ENCODE measurements at regions not wholly inside any gene's neighbourhood (a gene's known extent, or its start where the extent isn't known, plus 50 kb on each side); places are given as distances from the start of the nearest gene placed in this dataset.
A peak's percentile ranks its signal among the peaks of the same experiment; 100 is the strongest.
"Not testable (repeated sequence)": the region's sequence is repeated elsewhere in the genome, so short reads cannot be mapped to it uniquely, and the experiment has no call there.

GRCh38 chr10:8334631-8335030 lies 280.1 kb downstream of the GATA3 start:
- Mint-ChIP-seq H3K9me3 (no peaks in the 10 kb centered on the region), H3K27ac (no peak overlapping the region), H3K36me3 (peaks cover 7% of the 10 kb centered on the region), H3K4me1 (peaks cover 54% of the 10 kb centered on the region), H3K4me3 (no peak overlapping the region)
- ATAC-seq (no peak), DNase-seq (ENCODE audit: low spot score in 2 of 2) (no peak)

GRCh38 chr10:8336629-8337331 lies 282.3 kb downstream of the GATA3 start:
- ATAC-seq (no peak), DNase-seq (ENCODE audit: low spot score in 2 of 2) (no peak)
- Mint-ChIP-seq H3K4me3 (no peak overlapping the region), H3K4me1 (peaks cover 42% of the 10 kb centered on the region), H3K27ac (no peak overlapping the region), H3K9me3 (peaks cover 7% of the 10 kb centered on the region), H3K36me3 (peaks cover 11% of the 10 kb centered on the region)

- peaks cover 11% of the 10 kb centered on the region for H3K36me3 Mint-ChIP-seq
- peaks cover 37% of the 10 kb centered on the region for H3K4me1 Mint-ChIP-seq
- ATAC-seq (no peak), DNase-seq (ENCODE audit: low spot score in 2 of 2) (no peak)
- no peak overlapping the region for H3K27ac Mint-ChIP-seq
- H3K9me3 Mint-ChIP-seq: peaks cover 7% of the 10 kb centered on the region
- no peak overlapping the region for H3K4me3 Mint-ChIP-seq
Measured at GRCh38 chr10:8337332-8337651, 282.8 kb downstream of the GATA3 start.

GRCh38 chr10:8338177-8338766 lies 283.8 kb downstream of the GATA3 start:
- Mint-ChIP-seq H3K36me3 (peaks cover 4% of the 10 kb centered on the region), H3K4me1 (peaks cover 28% of the 10 kb centered on the region), H3K4me3 (peak overlapping the region; percentile 35), H3K9me3 (peaks cover 7% of the 10 kb centered on the region), H3K27ac (peak overlapping the region; percentile 90)
- DNase-seq (ENCODE audit: low spot score in 2 of 2) (no peak), ATAC-seq (peak; percentile 99)

GRCh38 chr10:8344756-8345155 lies 290.3 kb downstream of the GATA3 start:
- ATAC-seq: no peak
- peaks cover 7% of the 10 kb centered on the region for H3K9me3 Mint-ChIP-seq
- peaks cover 4% of the 10 kb centered on the region for H3K36me3 Mint-ChIP-seq

GRCh38 chr10:8346861-8347260 lies 292.4 kb downstream of the GATA3 start:
- DNase-seq (ENCODE audit: low spot score in 2 of 2) (no peak), ATAC-seq (no peak)
- H3K27ac Mint-ChIP-seq: no peak overlapping the region
- H3K4me1 Mint-ChIP-seq: no peaks in the 10 kb centered on the region
- no peaks in the 10 kb centered on the region for H3K9me3 Mint-ChIP-seq
- no peaks in the 10 kb centered on the region for H3K36me3 Mint-ChIP-seq
- H3K4me3 Mint-ChIP-seq: no peak overlapping the region

More at GRCh38 chr10:8344756-8345155, 290.3 kb downstream of the GATA3 start:
- no peak for DNase-seq (ENCODE audit: low spot score in 2 of 2)
- Mint-ChIP-seq H3K4me1 (peaks cover 8% of the 10 kb centered on the region), H3K27ac (no peak overlapping the region), H3K4me3 (no peak overlapping the region)

- H3K36me3 Mint-ChIP-seq; ATAC-seq; DNase-seq (ENCODE audit: low spot score in 2 of 2); H3K9me3 Mint-ChIP-seq; H3K27ac Mint-ChIP-seq; H3K4me3 Mint-ChIP-seq; H3K4me1 Mint-ChIP-seq: not testable (repeated sequence)
Measured at GRCh38 chr10:8347614-8348013, 293.1 kb downstream of the GATA3 start.

GRCh38 chr10:8349610-8350249 lies 295.2 kb downstream of the GATA3 start:
- no peaks in the 10 kb centered on the region for H3K9me3 Mint-ChIP-seq
- no peaks in the 10 kb centered on the region for H3K4me1 Mint-ChIP-seq
- DNase-seq (ENCODE audit: low spot score in 2 of 2): no peak
- no peaks in the 10 kb centered on the region for H3K36me3 Mint-ChIP-seq
- H3K27ac Mint-ChIP-seq: no peak overlapping the region
- ATAC-seq: no peak
- no peak overlapping the region for H3K4me3 Mint-ChIP-seq

GRCh38 chr10:8350250-8350967 lies 295.9 kb downstream of the GATA3 start:
- Mint-ChIP-seq H3K36me3 (no peaks in the 10 kb centered on the region), H3K4me3 (no peak overlapping the region), H3K27ac (no peak overlapping the region), H3K4me1 (no peaks in the 10 kb centered on the region), H3K9me3 (no peaks in the 10 kb centered on the region)
- peak; percentile 45 for ATAC-seq
- no peak for DNase-seq (ENCODE audit: low spot score in 2 of 2)

GRCh38 chr10:8352171-8353075 lies 297.9 kb downstream of the GATA3 start:
- Mint-ChIP-seq H3K27ac (no peak overlapping the region), H3K4me3 (no peak overlapping the region), H3K4me1 (peaks cover 11% of the 10 kb centered on the region), H3K36me3 (no peaks in the 10 kb centered on the region), H3K9me3 (no peaks in the 10 kb centered on the region)
- no peak for DNase-seq (ENCODE audit: low spot score in 2 of 2)
- ATAC-seq: no peak

- DNase-seq (ENCODE audit: low spot score in 2 of 2) (no peak), ATAC-seq (no peak)
- Mint-ChIP-seq H3K36me3 (no peaks in the 10 kb centered on the region), H3K9me3 (no peaks in the 10 kb centered on the region), H3K4me3 (no peak overlapping the region), H3K27ac (no peak overlapping the region), H3K4me1 (peaks cover 28% of the 10 kb centered on the region)
Measured at GRCh38 chr10:8356283-8356682, 301.8 kb downstream of the GATA3 start.

GRCh38 chr10:8359467-8359866 lies 305.0 kb downstream of the GATA3 start:
- no peak for ATAC-seq
- no peaks in the 10 kb centered on the region for H3K9me3 Mint-ChIP-seq
- H3K4me1 Mint-ChIP-seq: peaks cover 54% of the 10 kb centered on the region
- H3K36me3 Mint-ChIP-seq: no peaks in the 10 kb centered on the region
- no peak for DNase-seq (ENCODE audit: low spot score in 2 of 2)
- H3K4me3 Mint-ChIP-seq: no peak overlapping the region
- H3K27ac Mint-ChIP-seq: no peak overlapping the region

GRCh38 chr10:8360365-8360764 lies 305.9 kb downstream of the GATA3 start:
- peak overlapping the region; percentile 73 for H3K27ac Mint-ChIP-seq
- DNase-seq (ENCODE audit: low spot score in 2 of 2): no peak

GRCh38 chr10:8360814-8361509 lies 306.5 kb downstream of the GATA3 start:
- peak; percentile 46 for ATAC-seq
- H3K4me1 Mint-ChIP-seq: peaks cover 60% of the 10 kb centered on the region
- peak overlapping the region; percentile 44 for H3K4me3 Mint-ChIP-seq
- H3K9me3 Mint-ChIP-seq: no peaks in the 10 kb centered on the region
- no peaks in the 10 kb centered on the region for H3K36me3 Mint-ChIP-seq
- peak overlapping the region; percentile 73 for H3K27ac Mint-ChIP-seq
- no peak for DNase-seq (ENCODE audit: low spot score in 2 of 2)

More at GRCh38 chr10:8360365-8360764, 305.9 kb downstream of the GATA3 start:
- ATAC-seq: peak; percentile 85
- Mint-ChIP-seq H3K9me3 (no peaks in the 10 kb centered on the region), H3K36me3 (no peaks in the 10 kb centered on the region), H3K4me3 (peak overlapping the region; percentile 44), H3K4me1 (peaks cover 54% of the 10 kb centered on the region)

All from stimulated activated effector memory CD8-positive, alpha-beta T cell treated with anti-CD3 and anti-CD28 coated beads, Interleukin-12 subunit alpha, Interleukin-12 subunit beta, amount 100 ng/mL, for 72 hours (primary cell).